Muscle of arm (tissue), 1 donor: ENCODE measurements at regions not wholly inside any gene's neighbourhood (a gene's known extent, or its start where the extent isn't known, plus 50 kb on each side); places are given as distances from the start of the nearest gene placed in this dataset.
"Not testable (repeated sequence)": the region's sequence is repeated elsewhere in the genome, so short reads cannot be mapped to it uniquely, and the experiment has no call there.

Experiments used
- DNase-seq: peaks from one replicate; pipeline ENCODE4 v3.0.0-alpha.2; 2013

DNA sequence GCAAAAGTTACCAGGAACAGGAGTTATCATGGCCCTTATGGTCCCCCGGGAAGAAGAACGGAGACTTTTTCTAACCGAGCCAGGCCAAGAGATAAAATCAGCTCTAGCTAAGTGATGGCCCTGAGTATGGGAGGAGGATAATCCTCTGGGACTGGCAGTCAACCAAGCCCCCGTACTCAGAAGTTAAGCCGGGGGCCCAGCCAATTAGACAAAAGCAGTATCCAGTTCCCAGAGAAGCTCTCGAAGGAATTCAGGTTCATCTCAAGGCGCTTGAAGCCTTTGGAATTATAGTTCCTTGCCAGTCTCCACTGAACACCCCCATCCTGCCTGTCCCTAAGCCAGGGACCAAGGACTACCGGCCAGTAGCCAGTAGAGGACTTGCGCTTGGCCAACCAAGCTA is 365.3 kb upstream of the TCF4 start:
- DNase-seq, result no peak

DNA sequence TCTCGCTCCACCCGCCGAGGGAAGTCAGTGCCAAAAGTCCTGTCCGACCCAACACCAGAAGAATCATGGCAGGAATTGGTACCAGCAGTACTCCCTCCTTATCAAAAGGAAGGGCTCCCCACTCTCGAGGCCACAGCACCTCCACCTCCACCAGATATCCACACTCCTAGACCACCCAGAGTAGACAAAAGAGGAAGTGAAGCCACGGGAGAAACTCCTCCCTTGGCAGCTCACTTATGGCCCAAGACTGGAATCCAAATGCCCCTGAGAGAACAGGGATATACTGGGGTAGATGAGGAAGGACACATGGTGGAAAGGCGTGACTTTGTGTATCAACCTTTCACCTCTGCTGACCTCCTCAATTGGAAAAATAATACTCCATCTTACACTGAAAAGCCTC is 363.7 kb upstream of the TCF4 start:
- not testable (repeated sequence) for DNase-seq

DNA sequence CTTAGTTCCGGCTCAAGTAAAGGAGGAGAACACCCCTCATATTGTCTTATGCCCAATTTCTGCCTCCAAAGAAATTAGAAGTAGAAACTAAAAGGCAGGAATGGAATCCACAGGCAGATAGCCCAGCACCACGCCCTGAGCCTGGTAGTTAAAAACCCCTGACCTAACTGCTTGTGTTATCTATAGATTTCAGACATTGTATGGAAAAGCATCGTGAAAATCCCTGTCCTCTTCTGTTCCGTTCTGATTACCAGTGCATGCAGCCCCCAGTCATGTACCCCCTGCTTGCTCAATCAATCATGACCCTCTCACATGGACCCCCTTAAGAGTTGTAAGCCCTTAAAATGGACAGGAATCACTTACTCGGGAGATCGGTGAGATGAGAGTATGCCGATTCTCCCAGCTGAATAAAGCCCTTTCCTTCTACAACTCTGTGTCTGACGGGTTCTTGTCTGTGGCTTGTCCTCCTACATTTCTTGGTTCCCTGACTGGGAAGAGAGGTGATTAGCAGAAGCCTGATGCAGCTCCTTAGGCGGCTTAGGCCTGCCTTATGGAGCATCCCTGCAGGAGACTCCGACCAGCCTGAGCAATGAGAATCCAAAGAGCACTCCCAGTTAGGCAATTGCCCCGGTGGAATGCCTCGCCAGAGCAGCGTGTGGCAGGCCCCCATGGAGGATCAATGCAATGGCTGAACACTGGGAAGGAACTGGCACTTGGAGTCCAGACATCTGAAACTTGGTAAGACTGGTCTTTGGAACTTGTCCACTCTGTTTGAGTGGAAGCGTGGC is 362.6 kb upstream of the TCF4 start:
- DNase-seq, result no peak

DNA sequence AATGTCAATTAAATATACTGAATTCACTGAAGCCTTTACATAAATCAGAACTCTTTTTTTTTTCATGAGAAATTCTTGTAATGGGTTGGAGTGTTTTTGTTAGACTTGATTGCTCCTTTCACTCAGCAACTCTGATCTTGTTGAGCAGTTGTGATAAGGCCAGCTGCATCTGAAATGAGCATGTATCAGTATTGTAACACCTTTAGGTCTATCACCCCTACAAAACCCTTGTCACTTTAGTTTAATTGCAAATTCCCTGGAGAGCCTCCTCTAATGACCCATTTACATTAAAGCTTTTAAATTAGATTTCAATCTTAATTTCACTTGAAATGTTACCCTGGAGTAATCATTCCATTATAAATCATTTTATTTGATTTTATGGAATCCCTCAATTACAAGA is 346.8 kb upstream of the TCF4 start:
- DNase-seq, result no peak

DNA sequence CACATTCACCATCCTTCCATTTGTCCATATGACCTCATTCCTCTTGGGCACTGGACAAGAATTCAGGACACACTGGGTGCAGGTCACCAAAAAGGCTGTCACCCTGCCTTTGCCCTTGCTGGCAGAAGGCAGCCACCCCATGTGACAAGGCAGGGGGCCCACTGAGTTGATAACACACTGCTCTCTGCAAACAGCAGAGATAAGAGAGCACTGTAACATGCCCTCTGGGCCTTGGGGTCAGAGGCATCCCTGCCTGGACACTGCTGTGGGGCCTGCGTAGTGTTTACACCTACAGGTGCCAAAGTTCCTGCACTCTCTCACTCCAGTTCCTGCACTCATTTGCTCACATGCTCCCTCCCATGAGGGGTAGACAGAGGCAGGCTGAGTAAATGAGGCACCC is 344.7 kb upstream of the TCF4 start:
- no peak for DNase-seq

DNA sequence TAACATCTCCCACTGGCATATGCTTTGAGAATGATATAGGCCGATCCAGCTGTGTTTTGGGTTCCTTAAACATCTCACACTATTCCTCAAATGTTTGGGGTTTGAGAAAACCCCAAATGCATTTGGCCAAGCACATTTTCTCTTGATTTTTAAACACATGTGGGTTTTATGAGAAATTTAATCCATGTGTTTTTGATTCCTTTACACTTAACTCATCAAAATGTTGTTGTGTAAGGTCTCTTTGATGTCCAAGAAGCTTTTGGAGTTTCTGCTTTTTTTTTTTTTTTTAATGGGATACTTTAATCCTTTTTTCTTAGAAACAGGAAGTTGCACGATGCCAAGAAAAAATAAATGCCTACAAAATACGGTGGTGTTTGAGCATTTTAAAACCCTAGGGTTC is 339.8 kb upstream of the TCF4 start:
- no peak for DNase-seq

DNA sequence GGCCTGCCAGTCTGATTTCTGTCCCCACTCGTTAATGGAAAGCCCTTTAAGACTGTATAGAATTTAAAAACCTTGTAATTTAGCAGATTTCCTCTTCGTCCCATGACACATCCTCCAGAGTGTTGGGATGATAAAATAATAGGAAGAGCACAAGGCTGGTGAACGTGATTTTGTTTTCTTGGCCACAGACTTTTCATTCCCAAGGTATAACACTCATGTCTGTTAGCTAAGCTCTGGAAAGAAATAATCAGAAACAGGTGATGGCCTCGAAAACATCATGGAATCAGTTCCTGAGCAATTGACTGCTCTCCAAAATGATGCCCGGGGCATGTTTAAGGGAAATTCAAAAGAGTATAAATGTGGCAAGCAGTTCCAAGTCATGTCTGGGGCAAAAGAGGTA is 337.8 kb upstream of the TCF4 start:
- no peak for DNase-seq

DNA sequence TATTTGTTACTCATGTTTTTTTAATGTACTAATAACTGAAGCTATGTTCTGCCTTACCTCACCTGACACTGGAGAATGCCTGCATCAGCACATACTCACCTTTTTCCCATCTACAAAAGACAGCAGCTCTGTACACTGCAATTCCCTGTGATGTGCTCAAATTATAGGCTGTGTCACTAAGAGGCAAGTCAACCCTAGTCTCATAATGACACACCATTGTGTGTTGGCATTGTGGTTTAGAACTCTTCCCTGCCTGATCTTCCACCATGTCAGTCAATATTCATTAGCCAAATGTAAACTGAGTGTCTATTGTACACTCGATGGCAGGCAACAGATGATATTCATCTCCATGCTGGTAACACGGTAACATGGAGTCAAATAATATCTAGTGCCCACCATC is 332.1 kb upstream of the TCF4 start:
- DNase-seq, result no peak

DNA sequence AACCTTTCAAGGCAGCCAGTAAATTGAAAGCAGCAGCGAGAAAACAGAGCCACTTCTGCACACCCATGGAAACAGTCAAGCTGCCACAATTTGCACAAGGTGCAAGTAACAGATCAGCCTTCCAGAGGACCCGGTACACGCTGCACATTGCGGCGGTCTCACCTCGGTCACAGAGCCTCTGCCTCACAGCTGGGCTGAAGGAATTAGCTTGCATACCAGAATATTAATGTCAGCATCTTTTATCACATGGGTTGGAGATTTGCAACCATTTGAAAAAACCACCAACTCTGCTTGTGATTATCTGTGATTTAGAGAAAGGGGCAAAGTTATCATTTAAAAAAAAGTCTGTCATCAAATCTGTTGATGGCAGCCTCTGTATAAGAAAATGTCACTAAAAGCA is 330.5 kb upstream of the TCF4 start:
- DNase-seq, result no peak

DNA sequence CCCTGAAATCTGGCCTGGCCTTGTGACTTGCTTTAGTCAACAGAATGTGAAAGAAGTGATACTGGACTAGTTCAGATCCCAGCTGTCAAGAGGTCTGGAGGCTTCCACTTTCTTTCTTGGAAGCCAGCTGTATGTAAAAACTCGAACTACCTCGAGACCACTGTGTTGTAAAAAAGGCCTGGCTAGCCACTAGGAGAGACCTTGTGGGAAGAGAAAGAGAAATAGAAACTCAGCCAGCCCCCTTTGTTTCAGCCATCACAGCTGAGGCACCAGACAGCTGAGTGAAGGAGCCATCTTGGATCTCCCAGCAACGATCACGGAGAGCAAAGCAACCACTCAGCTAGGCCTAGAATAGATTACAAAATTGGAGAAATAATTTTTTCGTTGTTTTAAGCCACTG is 324.9 kb upstream of the TCF4 start:
- no peak for DNase-seq

DNA sequence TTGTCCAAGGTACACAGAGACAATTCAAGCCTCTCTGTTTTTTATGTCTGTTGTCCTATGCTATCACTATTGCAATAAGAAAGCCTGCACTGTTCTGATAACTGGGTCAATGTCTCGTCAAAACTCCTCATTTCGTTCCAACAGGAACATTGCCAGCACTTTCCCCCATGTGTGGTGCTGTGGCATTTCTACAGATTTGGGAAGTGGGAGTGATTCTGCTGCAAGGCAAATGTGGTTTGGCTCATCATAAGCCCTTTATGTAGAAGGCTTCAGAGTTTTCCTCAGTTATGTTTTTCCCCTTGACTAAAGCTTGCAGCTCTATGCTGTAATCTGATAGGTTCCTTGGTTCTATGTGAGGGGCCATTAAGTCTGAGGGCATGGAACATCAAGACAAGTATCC is 324.1 kb upstream of the TCF4 start:
- DNase-seq, result no peak

DNA sequence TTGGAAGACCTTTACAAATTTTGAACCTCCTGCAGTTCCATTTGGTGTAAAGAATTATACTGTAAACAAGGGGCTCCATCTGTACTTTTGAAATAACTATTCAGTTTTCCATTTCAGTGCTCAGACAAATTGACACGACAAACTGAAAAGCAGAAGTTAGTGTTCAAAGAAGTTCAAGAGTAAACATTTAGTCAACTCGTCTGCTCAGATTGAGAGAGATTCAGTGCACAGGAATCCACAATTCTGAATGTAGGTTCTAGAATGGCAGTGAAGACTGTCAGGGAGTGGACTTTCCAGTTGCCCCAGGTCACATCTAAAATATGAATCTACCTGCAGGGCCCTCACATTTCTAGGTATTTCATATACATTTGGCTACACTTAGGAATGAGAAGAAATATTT is 322.3 kb upstream of the TCF4 start:
- DNase-seq, result no peak

DNA sequence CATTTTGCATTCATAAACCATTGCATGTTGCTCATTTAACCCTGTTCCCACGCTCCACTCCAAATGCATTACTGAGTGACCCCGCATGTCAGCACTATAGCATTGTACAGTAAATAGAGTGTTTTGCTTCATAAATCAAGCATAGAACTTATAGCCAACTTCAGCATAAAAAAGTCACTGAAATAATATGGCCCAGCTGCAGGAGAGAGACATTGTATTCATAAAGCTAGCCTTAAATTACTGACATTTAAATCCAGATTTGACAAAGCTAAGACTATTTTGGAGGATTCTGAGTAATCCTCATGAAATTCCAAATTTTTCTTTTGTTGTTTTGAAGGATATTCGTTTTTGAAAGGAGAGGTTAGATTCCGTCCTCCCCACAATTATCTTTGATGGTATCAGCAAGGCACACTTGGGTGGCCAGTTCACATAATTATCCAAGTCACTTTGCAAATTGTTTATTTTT is 320.9 kb upstream of the TCF4 start:
- peak; percentile 67 for DNase-seq

DNA sequence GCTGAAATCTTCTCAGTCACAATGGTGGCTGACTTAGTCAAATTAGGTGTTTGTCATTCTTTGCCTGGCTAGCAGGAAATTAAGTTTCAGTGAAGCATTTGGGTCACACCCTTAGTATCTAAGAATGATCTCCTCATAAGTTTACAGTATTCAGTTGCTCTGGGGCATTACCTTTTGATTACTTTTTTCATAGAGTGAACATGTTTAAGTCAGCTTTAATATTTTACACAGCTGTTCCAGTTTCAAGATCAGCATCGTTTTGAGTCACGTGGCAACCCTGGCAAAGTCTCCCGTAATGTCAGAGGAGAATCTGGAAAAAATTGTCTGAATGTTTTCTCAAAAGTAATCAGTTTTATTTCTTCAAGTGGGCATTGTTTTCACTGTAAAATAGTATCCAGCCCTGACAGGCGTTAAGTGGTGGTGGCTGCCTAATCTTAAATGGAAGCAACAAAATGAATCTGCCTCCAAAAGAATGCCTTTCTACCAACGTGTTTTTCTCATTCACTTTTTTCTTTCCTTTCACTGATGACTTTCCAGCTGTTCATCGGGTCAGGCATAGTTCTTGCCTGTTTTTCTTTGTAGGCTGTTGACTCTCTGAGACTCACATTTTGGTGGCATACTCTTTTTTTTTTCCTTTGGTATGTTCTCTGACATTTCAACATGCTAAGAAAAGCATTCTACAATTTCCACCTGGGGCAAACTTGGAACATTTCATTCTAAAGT is 319.6 kb upstream of the TCF4 start:
- DNase-seq, result peak; percentile 79

DNA sequence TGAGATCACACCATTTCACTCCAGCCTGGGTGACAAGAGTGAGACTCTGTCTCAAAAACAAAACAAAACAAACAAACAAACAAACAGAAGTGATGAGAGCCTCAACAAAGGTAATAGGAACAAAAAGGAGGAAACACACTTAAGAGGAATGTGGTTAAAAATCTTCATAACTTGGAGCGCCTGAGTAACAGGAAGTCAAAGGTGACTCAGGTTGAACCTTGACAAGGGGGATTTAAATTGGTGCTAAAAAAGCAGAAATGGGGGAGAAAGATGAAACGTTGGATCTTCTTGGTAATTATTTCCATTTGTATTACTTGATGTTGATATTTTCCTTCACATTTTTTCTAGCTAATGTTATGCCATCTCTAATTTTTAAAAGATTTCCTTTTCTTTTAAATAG is 318.5 kb upstream of the TCF4 start:
- DNase-seq, result no peak

DNA sequence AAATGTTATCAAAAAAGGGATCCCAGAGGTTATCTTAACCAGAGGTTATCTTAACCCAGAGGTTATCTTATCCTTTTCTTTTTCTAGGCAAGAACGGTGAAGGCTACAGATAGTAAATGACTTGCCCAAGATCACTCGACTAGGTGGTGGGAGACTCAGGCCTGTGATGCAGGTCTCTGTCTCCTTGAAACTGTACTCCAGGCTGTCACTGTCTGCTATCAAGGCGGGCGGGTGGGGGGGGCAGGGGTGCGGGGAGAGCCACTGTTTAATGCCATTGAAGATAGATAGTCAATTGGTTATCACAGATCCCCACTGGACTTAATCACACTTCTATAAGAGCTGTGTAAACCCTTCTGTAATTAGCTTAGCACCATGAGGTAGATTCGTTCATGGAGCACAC is 315.9 kb upstream of the TCF4 start:
- no peak for DNase-seq

DNA sequence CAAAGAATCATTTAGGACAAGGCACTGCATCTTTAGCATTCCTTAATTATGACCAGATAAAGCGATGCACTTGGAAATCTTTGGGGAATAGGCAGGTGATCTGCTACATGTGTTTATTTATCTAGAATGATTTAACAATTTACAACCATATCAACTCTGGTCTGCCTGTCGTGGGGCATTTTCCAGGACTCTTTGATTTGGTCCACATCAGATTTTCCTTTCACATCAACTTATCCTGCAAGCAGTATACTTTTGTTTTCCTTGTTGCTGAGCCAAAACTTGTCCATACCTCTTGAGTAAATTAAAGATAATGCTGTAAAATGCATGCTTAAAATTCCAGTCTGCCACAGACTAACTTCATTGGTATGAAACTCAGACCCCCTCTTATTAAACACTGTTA is 312.4 kb upstream of the TCF4 start:
- no peak for DNase-seq

DNA sequence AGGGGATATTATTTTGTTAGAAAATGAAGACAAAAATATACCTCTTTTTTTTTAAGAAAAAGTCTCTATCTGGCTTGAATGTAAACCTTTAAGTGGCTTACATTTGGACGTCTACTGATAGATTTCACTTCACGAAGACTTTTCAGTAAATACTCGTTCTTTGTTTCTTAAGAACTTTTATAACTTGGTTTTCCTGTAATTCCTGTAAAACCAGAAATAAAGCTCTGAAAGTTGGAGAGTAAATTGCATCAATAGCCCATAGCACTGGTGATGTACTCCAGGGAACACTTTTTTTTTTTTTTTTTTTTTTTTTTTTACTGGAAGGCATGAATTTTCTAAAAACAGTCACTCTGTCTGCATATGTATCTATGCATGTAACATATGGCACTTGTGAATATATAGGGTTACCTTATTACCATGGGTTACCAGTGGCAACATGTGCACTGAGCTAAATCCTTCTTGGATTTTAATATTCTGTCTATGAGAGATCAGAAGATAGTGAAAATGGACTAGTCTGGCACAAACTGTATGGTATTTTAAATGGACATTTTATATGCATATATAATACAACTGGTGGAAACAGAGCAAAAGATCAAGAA is 309.2 kb upstream of the TCF4 start:
- no peak for DNase-seq

DNA sequence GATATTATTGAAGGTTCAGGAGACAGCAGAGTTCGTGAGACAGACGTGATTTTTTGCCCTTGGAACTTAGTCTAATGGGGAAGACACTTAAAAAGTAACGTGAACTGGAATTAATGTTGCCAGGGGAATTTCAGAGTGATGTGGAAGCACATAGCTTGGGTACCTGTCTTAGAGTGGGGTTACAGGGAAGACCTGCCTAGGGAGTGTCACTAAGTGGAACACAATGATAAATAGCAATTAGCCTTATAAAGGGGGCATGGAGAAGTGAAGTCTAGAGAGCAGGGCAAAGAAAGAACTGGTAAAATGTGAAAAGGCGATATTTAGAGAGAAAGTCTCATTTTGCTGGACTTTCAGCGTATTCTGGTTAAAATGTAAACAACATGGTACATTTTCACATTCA is 306.0 kb upstream of the TCF4 start:
- DNase-seq, result no peak

DNA sequence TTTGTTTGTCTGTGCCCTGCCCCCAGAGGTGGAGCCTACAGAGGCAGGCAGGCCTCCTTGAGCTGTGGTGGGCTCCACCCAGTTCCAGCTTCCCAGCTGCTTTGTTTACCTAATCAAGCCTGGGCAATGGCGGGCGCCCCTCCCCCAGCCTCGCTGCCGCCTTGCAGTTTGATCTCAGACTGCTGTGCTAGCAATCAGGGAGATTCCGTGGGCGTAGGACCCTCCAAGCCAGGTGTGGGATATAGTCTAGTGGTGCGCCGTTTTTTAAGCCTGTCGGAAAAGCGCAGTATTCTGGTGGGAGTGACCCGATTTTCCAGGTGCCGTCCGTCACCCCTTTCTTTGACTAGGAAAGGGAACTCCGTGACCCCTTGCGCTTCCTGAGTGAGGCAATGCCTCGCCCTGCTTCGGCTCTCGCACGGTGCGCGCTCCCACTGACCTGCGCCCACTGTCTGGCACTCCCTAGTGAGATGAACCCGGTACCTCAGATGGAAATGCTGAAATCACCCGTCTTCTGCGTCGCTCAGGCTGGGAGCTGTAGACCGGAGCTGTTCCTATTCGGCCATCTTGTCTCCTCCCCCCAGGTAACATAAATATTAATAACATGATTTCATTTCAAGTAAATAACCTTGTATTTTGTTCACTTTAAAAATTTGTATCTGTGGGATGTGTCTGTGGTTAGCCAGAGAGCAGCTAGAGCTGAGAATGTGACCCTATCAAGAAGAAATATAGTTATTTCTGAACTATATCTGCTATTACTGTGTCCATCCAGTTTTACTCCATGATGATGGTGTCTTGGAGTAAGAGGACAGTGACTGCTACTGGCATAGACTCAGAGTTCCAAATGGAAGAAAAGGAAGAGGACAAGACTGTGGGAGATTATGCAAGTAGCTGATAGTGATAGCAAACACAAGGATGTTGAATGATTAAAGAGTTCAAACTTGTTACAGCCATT is 305.1 kb upstream of the TCF4 start:
- DNase-seq, result not testable (repeated sequence)

DNA sequence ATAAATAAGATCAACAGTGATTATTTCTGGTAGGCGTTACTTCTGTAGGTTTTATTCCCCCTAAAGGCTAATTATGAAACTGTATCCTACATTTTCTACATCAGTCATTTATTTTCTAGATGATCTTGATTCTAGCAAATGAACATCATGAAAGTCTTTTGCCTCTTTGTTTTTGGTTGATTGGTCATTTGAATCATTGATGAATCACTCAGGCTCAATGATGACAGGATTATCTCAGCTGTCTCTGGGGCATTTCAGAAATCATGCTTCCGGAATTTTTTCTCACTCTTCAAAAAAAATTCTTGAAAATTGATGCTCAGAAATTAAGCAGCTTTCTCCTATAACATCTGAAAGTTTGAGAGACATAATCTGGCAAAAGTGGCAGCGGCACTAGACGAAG is 298.9 kb upstream of the TCF4 start:
- DNase-seq, result no peak

DNA sequence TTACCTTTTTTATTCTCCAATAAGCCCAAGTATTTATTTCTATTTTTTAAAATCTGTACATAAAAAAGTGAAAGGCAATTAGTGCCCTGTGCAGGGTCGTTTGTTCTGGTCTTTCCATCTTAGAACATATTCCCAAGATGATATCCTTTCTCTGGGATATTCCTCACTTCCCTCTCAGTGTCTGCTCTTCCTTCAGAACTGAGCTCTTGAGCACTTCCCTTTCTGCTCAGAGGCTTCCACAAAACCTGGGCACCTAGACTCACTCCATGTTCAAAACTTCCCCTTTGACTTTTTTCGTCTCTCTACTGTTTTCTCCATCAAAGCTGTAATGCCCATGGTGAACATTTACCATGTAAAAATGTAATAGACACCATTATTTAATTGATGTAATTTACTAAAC is 296.5 kb upstream of the TCF4 start:
- no peak for DNase-seq
